ENCODE measurements at regions not wholly inside any gene's neighbourhood (a gene's known extent, or its start where the extent isn't known, plus 50 kb on each side); places are given as distances from the start of the nearest gene placed in this dataset.

DNA sequence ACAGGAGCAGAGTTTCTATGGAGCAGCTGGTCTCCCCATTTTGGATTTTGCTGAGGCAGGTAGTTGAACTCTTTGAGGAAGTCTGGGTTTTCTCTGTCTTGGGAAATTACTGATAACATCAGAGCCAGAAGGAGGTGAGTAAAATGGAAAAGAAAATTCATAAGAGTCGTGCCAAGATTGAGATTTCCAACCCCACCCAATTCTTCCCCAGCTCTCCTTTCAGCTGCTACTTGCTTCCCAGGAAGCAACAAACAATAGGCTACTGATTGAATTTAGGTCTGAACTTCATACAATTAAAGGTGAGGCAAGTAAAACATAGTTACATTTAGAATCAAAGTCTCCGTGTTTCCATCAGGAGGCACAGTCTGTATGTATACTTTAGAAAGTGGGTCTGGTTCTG, 54.6 kb upstream of the EOLA2 start:
- TF ChIP-seq, protein P1, sequence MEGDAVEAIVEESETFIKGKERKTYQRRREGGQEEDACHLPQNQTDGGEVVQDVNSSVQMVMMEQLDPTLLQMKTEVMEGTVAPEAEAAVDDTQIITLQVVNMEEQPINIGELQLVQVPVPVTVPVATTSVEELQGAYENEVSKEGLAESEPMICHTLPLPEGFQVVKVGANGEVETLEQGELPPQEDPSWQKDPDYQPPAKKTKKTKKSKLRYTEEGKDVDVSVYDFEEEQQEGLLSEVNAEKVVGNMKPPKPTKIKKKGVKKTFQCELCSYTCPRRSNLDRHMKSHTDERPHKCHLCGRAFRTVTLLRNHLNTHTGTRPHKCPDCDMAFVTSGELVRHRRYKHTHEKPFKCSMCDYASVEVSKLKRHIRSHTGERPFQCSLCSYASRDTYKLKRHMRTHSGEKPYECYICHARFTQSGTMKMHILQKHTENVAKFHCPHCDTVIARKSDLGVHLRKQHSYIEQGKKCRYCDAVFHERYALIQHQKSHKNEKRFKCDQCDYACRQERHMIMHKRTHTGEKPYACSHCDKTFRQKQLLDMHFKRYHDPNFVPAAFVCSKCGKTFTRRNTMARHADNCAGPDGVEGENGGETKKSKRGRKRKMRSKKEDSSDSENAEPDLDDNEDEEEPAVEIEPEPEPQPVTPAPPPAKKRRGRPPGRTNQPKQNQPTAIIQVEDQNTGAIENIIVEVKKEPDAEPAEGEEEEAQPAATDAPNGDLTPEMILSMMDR (conservative IDR thresholded peaks at IDR 0.05) = no peak
- H3K4me1 Mint-ChIP-seq = no peaks in the 10 kb centered on the region
- no peaks in the 10 kb centered on the region for H3K27me3 Mint-ChIP-seq (ENCODE audit: low read depth)
- peaks cover 5% of the 10 kb centered on the region for H3K9me3 Mint-ChIP-seq
- H3K4me3 Mint-ChIP-seq = no peak overlapping the region
- no peak for DNase-seq (ENCODE audit: low read depth, low spot score)
- H3K36me3 Mint-ChIP-seq (ENCODE audit: low read depth) = peaks cover 11% of the 10 kb centered on the region
- H3K27ac Mint-ChIP-seq (ENCODE audit: unreplicated experiment) = no peak overlapping the region

DNA sequence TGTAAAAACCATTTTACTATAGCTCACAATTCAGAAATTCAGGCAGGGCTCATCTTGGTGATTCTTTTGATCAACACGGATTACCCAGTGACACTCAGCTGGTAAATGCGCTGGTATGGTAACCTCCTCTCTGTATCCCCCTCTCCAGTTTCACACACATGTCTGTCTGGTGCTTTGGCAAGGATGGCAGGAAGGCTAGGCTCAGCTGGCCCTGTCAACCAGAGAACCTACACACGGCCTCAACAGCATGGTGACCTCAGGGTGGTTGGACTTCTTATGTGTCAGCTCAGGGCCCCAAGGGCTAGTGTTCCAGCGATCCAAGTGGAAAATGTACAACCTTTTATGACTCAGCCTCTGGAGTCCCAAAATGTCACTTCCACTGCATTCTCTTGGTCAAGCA, 55.7 kb upstream of the EOLA2 start:
- H3K4me1 Mint-ChIP-seq = no peaks in the 10 kb centered on the region
- peaks cover 5% of the 10 kb centered on the region for H3K9me3 Mint-ChIP-seq
- TF ChIP-seq, protein P1 (conservative IDR thresholded peaks at IDR 0.05) = no peak
- H3K36me3 Mint-ChIP-seq (ENCODE audit: low read depth) = peaks cover 13% of the 10 kb centered on the region
- no peak overlapping the region for H3K27ac Mint-ChIP-seq (ENCODE audit: unreplicated experiment)
- no peaks in the 10 kb centered on the region for H3K27me3 Mint-ChIP-seq (ENCODE audit: low read depth)
- no peak for DNase-seq (ENCODE audit: low read depth, low spot score)
- H3K4me3 Mint-ChIP-seq = no peak overlapping the region

DNA sequence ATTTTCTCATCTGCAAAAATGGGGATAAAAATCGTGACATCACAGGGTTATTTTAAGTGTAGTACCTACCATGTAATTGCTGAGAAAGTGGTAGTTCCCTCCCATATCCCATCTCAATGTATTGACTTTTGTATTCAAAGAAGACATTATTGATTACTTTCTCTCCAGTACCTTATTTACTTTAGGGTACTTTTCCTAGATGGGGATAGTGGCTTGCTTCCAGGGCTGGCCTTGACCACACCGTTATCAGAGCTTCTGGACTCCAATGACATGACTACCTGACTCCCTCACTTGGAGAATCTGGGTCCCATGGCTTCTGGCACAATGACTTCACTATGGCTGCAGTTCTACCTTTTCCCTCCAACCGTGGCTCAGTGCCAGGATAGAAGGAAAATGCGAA, 58.2 kb upstream of the EOLA2 start:
- TF ChIP-seq, protein P1 (conservative IDR thresholded peaks at IDR 0.05) = no peak
- H3K27me3 Mint-ChIP-seq (ENCODE audit: low read depth) = no peaks in the 10 kb centered on the region
- no peaks in the 10 kb centered on the region for H3K4me1 Mint-ChIP-seq
- peaks cover 18% of the 10 kb centered on the region for H3K36me3 Mint-ChIP-seq (ENCODE audit: low read depth)
- peaks cover 10% of the 10 kb centered on the region for H3K9me3 Mint-ChIP-seq
- no peak overlapping the region for H3K27ac Mint-ChIP-seq (ENCODE audit: unreplicated experiment)
- no peak overlapping the region for H3K4me3 Mint-ChIP-seq
- no peak for DNase-seq (ENCODE audit: low read depth, low spot score)

DNA sequence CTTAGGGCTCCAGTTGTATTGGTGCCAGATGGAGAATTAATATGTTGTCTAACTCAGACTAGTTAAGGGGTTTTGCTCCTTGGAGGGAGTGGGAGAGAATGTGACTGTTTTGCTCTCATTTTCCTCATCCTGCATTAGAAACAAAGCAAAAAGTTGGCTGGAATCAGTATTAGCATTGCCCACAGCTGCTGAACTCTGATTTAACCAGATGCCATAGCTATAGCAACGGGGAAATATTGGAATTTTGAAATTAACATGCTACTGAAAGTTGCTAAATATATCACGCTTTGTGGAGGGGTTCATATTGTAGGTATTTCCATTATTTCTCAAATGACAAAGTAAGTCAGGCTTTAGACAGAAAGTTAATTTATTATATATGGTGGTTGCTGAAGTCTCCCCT, 66.7 kb upstream of the EOLA2 start:
- no peaks in the 10 kb centered on the region for H3K4me1 Mint-ChIP-seq
- H3K9me3 Mint-ChIP-seq = peaks cover 2% of the 10 kb centered on the region
- H3K36me3 Mint-ChIP-seq (ENCODE audit: low read depth) = peaks cover 1% of the 10 kb centered on the region
- TF ChIP-seq, protein P1 (conservative IDR thresholded peaks at IDR 0.05) = no peak
- H3K27me3 Mint-ChIP-seq (ENCODE audit: low read depth) = no peaks in the 10 kb centered on the region
- no peak for DNase-seq (ENCODE audit: low read depth, low spot score)
- H3K27ac Mint-ChIP-seq (ENCODE audit: unreplicated experiment) = no peak overlapping the region
- H3K4me3 Mint-ChIP-seq = no peak overlapping the region

DNA sequence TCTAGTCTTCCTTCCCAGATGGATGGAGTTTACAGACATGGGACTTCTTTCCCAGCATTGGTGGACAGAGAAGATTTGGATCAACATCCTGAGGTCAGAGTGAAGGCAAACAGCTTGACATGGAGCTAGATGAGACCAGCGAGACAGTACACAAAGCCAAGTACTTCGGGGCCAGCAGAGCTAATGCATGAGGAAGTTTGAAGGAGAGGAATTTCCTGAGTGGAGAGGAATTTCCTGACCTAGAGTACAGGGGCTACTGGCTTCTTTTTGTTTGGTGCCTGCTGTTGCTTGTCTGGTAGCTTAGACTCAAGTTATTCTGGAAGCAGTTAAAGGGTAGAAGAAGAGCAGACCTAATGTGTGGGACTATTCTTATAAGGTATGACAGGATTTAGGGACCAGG, 69.1 kb upstream of the EOLA2 start:
- Mint-ChIP-seq H3K4me1 (no peaks in the 10 kb centered on the region), H3K27ac (ENCODE audit: unreplicated experiment) (no peak overlapping the region), H3K36me3 (ENCODE audit: low read depth) (no peaks in the 10 kb centered on the region), H3K9me3 (no peaks in the 10 kb centered on the region), H3K4me3 (no peak overlapping the region), H3K27me3 (ENCODE audit: low read depth) (no peaks in the 10 kb centered on the region)
- no peak for DNase-seq (ENCODE audit: low read depth, low spot score)
- TF ChIP-seq, protein P1 (conservative IDR thresholded peaks at IDR 0.05) = no peak
